Stimulated activated CD4-positive, alpha-beta T cell treated with anti-CD3 and anti-CD28 coated beads, Interleukin-1b, Interleukin-23, amount 100 ng/mL, for 48 hours (primary cell): ENCODE measurements at regions not wholly inside any gene's neighbourhood (a gene's known extent, or its start where the extent isn't known, plus 50 kb on each side); places are given as distances from the start of the nearest gene placed in this dataset.

ENCODE experiments used
- DNase-seq: peaks from one replicate; pipeline ENCODE4 v3.0.0-alpha.2; 2020

GRCh38 chr1:47709019-47709871 is 271.4 kb downstream of the FOXD2 start:
- DNase-seq = no peak

GRCh38 chr1:47709872-47710231 is 272.0 kb downstream of the FOXD2 start:
- no peak for DNase-seq

GRCh38 chr1:47710329-47711071 is 272.7 kb downstream of the FOXD2 start:
- peak; percentile 60 for DNase-seq
